ENCODE measurements at regions not wholly inside any gene's neighbourhood (a gene's known extent, or its start where the extent isn't known, plus 50 kb on each side); places are given as distances from the start of the nearest gene placed in this dataset.

GRCh38 chr13:58620176-58620575 lies 988.6 kb downstream of the PCDH17 start:
- no peak for TF ChIP-seq CTCF (IDR thresholded peaks at IDR 0.05)
- no peak for TF ChIP-seq POLR2A (IDR thresholded peaks at IDR 0.05; ENCODE audit: low read depth)
